RWPE2 (cell line): ENCODE measurements at regions not wholly inside any gene's neighbourhood (a gene's known extent, or its start where the extent isn't known, plus 50 kb on each side); places are given as distances from the start of the nearest gene placed in this dataset.

Experiments
- ATAC-seq: fragments of 200-7000 bp; cut with Tn5 transposase; 3 replicates; pipeline ENCODE4 v1.9.1; 2021; ENCODE audit warnings: low read depth
- DNase-seq: peaks from one replicate; pipeline ENCODE4 v3.0.0-alpha.2; 2020; ENCODE audit warnings: low spot score
- H3K27ac ChIP-seq: fragments of 450-650 bp; 2 replicates; pipeline ENCODE4 v1.5.1; 2017; ENCODE audit warnings: mild to moderate bottlenecking; ENCODE audit not compliant: poor library complexity, severe bottlenecking
- H3K27me3 ChIP-seq: fragments of 250-450 bp; sonication (Bioruptor Pico); 2 replicates; pipeline ENCODE4 v1.5.1; 2021; ENCODE audit warnings: mild to moderate bottlenecking, moderate library complexity; ENCODE audit not compliant: insufficient read depth, poor library complexity, severe bottlenecking
- H3K36me3 ChIP-seq: fragments of 250-450 bp; sonication (Bioruptor Pico); 2 replicates; pipeline ENCODE4 v1.5.1; 2020; ENCODE audit warnings: low read depth, mild to moderate bottlenecking, moderate library complexity
- H3K4me1 ChIP-seq: fragments of 250-450 bp; sonication (Bioruptor Pico); 2 replicates; pipeline ENCODE4 v1.5.1; 2021; ENCODE audit warnings: mild to moderate bottlenecking, moderate library complexity; ENCODE audit not compliant: insufficient read depth, poor library complexity, severe bottlenecking
- H3K4me3 ChIP-seq: fragments of 250-450 bp; sonication (Bioruptor Pico); 2 replicates; pipeline ENCODE4 v1.5.1; 2021; ENCODE audit warnings: mild to moderate bottlenecking, moderate library complexity; ENCODE audit not compliant: severe bottlenecking
- H3K9me3 ChIP-seq: fragments of 250-450 bp; sonication (Bioruptor Pico); 2 replicates; pipeline ENCODE4 v1.5.1; 2021; ENCODE audit warnings: mild to moderate bottlenecking, moderate library complexity; ENCODE audit not compliant: severe bottlenecking
- TF ChIP-seq, protein P1 (sequence below): fragments of 450-650 bp; IDR thresholded peaks from one replicate; pipeline ENCODE4 v1.5.1; 2017; ENCODE audit warnings: mild to moderate bottlenecking, moderate library complexity; ENCODE audit not compliant: poor library complexity, severe bottlenecking

GRCh38 chr18:28236487-28236886 is 59.6 kb upstream of the CDH2 start:
- no peak overlapping the region for H3K27ac ChIP-seq
- no peaks in the 10 kb centered on the region for H3K9me3 ChIP-seq
- H3K4me3 ChIP-seq = no peak overlapping the region
- H3K27me3 ChIP-seq = no peaks in the 10 kb centered on the region
- no peaks in the 10 kb centered on the region for H3K4me1 ChIP-seq
- DNase-seq (no peak), ATAC-seq (no peak)
- TF ChIP-seq, protein P1, sequence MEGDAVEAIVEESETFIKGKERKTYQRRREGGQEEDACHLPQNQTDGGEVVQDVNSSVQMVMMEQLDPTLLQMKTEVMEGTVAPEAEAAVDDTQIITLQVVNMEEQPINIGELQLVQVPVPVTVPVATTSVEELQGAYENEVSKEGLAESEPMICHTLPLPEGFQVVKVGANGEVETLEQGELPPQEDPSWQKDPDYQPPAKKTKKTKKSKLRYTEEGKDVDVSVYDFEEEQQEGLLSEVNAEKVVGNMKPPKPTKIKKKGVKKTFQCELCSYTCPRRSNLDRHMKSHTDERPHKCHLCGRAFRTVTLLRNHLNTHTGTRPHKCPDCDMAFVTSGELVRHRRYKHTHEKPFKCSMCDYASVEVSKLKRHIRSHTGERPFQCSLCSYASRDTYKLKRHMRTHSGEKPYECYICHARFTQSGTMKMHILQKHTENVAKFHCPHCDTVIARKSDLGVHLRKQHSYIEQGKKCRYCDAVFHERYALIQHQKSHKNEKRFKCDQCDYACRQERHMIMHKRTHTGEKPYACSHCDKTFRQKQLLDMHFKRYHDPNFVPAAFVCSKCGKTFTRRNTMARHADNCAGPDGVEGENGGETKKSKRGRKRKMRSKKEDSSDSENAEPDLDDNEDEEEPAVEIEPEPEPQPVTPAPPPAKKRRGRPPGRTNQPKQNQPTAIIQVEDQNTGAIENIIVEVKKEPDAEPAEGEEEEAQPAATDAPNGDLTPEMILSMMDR = no peak
- H3K36me3 ChIP-seq = no peaks in the 10 kb centered on the region
